GM12878 (cell line): ENCODE measurements at regions not wholly inside any gene's neighbourhood (a gene's known extent, or its start where the extent isn't known, plus 50 kb on each side); places are given as distances from the start of the nearest gene placed in this dataset.

Source experiments
- CREB1 ChIP-seq: IDR thresholded peaks from 2 replicates; pipeline ENCODE4 v1.6.1; 2012; ENCODE audit warnings: low read depth, mild to moderate bottlenecking, inconsistent platforms
- ZBED1 ChIP-seq: IDR thresholded peaks from 2 replicates; pipeline ENCODE4 v1.6.1; 2016; ENCODE audit warnings: borderline replicate concordance
- TF ChIP-seq, protein P1 (sequence below): fragments of 450-650 bp; IDR thresholded peaks from 2 replicates; pipeline ENCODE4 v1.6.1; 2017; ENCODE audit warnings: mild to moderate bottlenecking
- TF ChIP-seq, protein P2 (sequence below): IDR thresholded peaks from 2 replicates; pipeline ENCODE4 v1.6.1; 2012; ENCODE audit warnings: low read length, inconsistent platforms
- TF ChIP-seq, protein P3 (sequence below), 3 experiments: IDR thresholded peaks in 2 of 3; conservative IDR thresholded peaks in 1 of 3; 2 replicates each; pipeline ENCODE4 v1.5.1; 2011; ENCODE audit warnings: low read depth in 3 of 3, low read length in 3 of 3, mild to moderate bottlenecking in 3 of 3, control low read depth in 2 of 3, moderate library complexity in 2 of 3, inconsistent platforms in 1 of 3, mixed read lengths in 1 of 3; ENCODE audit not compliant: control insufficient read depth in 2 of 3, insufficient read depth in 1 of 3; ENCODE audit errors: extremely low read depth in 1 of 3
- TF ChIP-seq, protein P4 (sequence below): IDR thresholded peaks from 2 replicates; pipeline ENCODE4 v1.6.1; 2012; ENCODE audit warnings: mild to moderate bottlenecking, low read depth, low read length
- TF ChIP-seq, protein P5 (sequence below): fragments of 450-650 bp; conservative IDR thresholded peaks from 2 replicates; pipeline ENCODE4 v1.6.1; 2017; ENCODE audit warnings: mild to moderate bottlenecking, moderate library complexity

DNA sequence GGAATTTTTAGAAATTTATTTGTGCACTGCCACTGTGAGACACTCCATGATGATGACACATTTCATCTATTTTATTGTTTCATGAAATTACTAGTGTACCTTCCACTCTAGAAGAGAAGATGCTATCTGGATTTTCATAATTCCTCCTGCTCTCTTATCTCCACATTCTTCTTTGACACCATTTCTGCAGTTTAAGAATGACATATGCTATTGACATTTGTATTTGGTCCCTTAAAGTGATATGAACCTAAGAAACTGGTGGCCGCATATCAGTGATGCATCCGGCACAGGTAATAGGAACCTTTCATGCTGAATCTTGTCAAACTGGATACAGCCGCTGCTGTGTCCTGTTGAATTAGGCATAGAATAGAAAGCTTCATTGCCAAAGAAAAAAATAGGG is 696.3 kb downstream of the TMEM121 start:
- no peak for TF ChIP-seq CREB1
- no peak for TF ChIP-seq ZBED1
- TF ChIP-seq, protein P1, sequence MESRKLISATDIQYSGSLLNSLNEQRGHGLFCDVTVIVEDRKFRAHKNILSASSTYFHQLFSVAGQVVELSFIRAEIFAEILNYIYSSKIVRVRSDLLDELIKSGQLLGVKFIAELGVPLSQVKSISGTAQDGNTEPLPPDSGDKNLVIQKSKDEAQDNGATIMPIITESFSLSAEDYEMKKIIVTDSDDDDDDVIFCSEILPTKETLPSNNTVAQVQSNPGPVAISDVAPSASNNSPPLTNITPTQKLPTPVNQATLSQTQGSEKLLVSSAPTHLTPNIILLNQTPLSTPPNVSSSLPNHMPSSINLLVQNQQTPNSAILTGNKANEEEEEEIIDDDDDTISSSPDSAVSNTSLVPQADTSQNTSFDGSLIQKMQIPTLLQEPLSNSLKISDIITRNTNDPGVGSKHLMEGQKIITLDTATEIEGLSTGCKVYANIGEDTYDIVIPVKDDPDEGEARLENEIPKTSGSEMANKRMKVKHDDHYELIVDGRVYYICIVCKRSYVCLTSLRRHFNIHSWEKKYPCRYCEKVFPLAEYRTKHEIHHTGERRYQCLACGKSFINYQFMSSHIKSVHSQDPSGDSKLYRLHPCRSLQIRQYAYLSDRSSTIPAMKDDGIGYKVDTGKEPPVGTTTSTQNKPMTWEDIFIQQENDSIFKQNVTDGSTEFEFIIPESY: no peak
- TF ChIP-seq, protein P2, sequence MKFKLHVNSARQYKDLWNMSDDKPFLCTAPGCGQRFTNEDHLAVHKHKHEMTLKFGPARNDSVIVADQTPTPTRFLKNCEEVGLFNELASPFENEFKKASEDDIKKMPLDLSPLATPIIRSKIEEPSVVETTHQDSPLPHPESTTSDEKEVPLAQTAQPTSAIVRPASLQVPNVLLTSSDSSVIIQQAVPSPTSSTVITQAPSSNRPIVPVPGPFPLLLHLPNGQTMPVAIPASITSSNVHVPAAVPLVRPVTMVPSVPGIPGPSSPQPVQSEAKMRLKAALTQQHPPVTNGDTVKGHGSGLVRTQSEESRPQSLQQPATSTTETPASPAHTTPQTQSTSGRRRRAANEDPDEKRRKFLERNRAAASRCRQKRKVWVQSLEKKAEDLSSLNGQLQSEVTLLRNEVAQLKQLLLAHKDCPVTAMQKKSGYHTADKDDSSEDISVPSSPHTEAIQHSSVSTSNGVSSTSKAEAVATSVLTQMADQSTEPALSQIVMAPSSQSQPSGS: no peak
- TF ChIP-seq, protein P3, sequence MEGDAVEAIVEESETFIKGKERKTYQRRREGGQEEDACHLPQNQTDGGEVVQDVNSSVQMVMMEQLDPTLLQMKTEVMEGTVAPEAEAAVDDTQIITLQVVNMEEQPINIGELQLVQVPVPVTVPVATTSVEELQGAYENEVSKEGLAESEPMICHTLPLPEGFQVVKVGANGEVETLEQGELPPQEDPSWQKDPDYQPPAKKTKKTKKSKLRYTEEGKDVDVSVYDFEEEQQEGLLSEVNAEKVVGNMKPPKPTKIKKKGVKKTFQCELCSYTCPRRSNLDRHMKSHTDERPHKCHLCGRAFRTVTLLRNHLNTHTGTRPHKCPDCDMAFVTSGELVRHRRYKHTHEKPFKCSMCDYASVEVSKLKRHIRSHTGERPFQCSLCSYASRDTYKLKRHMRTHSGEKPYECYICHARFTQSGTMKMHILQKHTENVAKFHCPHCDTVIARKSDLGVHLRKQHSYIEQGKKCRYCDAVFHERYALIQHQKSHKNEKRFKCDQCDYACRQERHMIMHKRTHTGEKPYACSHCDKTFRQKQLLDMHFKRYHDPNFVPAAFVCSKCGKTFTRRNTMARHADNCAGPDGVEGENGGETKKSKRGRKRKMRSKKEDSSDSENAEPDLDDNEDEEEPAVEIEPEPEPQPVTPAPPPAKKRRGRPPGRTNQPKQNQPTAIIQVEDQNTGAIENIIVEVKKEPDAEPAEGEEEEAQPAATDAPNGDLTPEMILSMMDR (IDR thresholded peaks at IDR 0.05 in 2 of 3, conservative IDR thresholded peaks at IDR 0.05 in 1 of 3; ENCODE audit: control insufficient read depth in 2 of 3, extremely low read depth in 1 of 3, insufficient read depth in 1 of 3, low read depth in 3 of 3, low read length in 3 of 3): no peak
- TF ChIP-seq, protein P4, sequence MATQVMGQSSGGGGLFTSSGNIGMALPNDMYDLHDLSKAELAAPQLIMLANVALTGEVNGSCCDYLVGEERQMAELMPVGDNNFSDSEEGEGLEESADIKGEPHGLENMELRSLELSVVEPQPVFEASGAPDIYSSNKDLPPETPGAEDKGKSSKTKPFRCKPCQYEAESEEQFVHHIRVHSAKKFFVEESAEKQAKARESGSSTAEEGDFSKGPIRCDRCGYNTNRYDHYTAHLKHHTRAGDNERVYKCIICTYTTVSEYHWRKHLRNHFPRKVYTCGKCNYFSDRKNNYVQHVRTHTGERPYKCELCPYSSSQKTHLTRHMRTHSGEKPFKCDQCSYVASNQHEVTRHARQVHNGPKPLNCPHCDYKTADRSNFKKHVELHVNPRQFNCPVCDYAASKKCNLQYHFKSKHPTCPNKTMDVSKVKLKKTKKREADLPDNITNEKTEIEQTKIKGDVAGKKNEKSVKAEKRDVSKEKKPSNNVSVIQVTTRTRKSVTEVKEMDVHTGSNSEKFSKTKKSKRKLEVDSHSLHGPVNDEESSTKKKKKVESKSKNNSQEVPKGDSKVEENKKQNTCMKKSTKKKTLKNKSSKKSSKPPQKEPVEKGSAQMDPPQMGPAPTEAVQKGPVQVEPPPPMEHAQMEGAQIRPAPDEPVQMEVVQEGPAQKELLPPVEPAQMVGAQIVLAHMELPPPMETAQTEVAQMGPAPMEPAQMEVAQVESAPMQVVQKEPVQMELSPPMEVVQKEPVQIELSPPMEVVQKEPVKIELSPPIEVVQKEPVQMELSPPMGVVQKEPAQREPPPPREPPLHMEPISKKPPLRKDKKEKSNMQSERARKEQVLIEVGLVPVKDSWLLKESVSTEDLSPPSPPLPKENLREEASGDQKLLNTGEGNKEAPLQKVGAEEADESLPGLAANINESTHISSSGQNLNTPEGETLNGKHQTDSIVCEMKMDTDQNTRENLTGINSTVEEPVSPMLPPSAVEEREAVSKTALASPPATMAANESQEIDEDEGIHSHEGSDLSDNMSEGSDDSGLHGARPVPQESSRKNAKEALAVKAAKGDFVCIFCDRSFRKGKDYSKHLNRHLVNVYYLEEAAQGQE: no peak
- TF ChIP-seq, protein P5, sequence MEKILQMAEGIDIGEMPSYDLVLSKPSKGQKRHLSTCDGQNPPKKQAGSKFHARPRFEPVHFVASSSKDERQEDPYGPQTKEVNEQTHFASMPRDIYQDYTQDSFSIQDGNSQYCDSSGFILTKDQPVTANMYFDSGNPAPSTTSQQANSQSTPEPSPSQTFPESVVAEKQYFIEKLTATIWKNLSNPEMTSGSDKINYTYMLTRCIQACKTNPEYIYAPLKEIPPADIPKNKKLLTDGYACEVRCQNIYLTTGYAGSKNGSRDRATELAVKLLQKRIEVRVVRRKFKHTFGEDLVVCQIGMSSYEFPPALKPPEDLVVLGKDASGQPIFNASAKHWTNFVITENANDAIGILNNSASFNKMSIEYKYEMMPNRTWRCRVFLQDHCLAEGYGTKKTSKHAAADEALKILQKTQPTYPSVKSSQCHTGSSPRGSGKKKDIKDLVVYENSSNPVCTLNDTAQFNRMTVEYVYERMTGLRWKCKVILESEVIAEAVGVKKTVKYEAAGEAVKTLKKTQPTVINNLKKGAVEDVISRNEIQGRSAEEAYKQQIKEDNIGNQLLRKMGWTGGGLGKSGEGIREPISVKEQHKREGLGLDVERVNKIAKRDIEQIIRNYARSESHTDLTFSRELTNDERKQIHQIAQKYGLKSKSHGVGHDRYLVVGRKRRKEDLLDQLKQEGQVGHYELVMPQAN: no peak
